ENCODE measurements at regions not wholly inside any gene's neighbourhood (a gene's known extent, or its start where the extent isn't known, plus 50 kb on each side); places are given as distances from the start of the nearest gene placed in this dataset.

GRCh38 chr6:120620900-120621299, 713.4 kb downstream of the TBC1D32 start:
- DNase-seq = no peak

GRCh38 chr6:120615238-120615637, 719.0 kb downstream of the TBC1D32 start:
- DNase-seq = no peak

- DNase-seq = no peak
These were observed 719.6 kb downstream of the TBC1D32 start for GRCh38 chr6:120614723-120615122.

DNA sequence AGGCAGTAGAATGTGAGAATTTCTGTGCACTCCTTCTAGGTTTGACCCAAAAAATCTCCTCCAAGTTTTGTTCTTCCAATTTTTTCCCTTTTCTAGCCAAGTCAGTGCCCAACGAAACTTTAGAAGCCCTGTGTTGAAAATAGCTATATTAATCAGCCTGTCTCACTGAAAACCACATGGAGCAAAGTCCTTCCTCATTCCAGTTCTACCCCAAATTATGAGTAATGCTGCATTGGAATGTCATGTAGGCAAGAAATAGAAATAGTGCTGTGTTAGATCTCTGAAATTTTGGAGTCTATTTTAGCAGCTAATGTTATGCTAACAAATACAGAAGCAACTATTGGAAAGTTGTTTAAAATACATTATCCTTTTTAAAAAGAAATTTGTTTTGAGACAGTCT, 725.5 kb downstream of the TBC1D32 start:
- no peak for DNase-seq

- DNase-seq = no peak
These were observed 727.5 kb downstream of the TBC1D32 start for GRCh38 chr6:120606743-120607142.

GRCh38 chr6:120604510-120604909, 729.8 kb downstream of the TBC1D32 start:
- no peak for DNase-seq

DNA sequence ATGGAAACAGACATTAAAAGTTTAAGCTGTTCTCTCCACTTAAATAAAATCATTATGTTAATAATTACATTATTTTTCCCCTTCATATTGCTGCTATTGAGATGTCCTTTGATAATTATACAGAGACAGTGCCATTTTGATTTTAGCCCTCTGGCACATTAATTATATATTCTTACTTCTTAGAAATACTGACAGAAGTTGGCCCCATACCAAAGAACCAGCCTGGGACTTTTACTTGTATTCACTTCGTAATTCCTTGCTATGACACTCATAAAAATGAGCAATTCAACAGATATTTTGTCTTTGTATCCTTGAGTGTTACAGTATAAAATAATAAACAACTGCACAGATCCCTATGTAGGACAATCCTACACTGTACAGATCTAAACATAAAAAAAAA, 743.7 kb downstream of the TBC1D32 start:
- no peak for DNase-seq

GRCh38 chr6:120588424-120588823, 745.9 kb downstream of the TBC1D32 start:
- DNase-seq = no peak

- no peak for DNase-seq
These were observed 746.9 kb downstream of the TBC1D32 start for GRCh38 chr6:120587381-120587780.

- DNase-seq = no peak
These were observed 750.0 kb downstream of the TBC1D32 start for GRCh38 chr6:120584111-120584760.

DNA sequence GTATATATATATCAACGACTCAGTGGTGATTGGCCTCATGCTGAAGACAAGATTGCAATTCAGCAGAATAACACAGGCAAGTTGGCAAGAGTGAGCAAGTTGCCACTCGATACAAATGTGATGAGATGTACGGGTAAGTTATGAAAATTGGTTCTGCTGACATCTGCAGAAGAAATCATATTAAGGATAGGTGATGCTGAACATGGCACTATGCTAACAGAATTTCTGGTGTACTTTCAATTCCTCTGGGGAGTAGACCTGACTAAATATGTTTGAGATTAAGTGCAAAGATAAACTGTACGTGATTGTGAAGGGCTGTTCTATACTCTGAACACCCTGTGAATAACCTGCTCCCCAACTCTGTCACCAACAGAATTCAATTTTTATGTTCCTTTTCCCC, 758.2 kb downstream of the TBC1D32 start:
- no peak for DNase-seq

DNA sequence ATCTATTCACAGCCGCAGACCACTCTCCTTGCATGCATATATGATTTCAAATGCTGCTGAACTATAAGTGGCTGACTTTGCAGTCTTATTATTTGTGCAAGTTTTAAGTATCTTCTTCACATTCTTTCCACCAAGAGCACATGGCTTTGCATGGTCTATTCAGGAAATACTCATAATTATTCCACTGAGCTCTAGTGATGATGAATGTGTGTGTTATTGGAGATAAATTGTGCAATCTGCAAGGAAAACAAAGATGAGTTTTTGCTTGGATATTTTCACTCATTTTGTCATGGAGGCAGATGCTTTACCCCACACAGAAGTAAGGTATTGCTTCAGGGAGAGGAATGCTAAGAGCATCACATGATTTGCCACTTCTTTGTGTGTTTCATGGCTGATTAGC, 764.6 kb downstream of the TBC1D32 start:
- no peak for DNase-seq

GRCh38 chr6:120564779-120565178, 769.5 kb downstream of the TBC1D32 start:
- no peak for DNase-seq

DNA sequence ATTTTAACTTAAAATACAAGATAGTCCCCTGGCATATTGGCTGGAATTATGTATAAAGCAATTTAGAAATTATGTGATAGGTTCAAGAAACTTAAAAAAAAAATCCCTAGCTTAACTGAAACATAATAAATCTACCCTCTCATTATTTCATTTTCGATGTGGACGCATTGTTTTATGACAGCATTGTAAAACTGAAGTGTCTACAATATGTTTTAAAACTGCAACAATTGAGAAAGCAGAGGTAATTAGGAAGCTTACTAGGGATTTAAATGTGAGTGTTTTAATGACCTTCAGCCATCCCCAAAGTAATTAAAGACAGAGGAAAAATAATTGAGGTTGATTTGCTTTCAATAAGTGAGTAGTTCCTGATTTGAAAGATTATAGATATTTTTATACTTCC, 776.0 kb downstream of the TBC1D32 start:
- no peak for DNase-seq

GRCh38 chr6:120557554-120557953, 776.7 kb downstream of the TBC1D32 start:
- no peak for DNase-seq

GRCh38 chr6:120556491-120556890, 777.8 kb downstream of the TBC1D32 start:
- DNase-seq = no peak

DNA sequence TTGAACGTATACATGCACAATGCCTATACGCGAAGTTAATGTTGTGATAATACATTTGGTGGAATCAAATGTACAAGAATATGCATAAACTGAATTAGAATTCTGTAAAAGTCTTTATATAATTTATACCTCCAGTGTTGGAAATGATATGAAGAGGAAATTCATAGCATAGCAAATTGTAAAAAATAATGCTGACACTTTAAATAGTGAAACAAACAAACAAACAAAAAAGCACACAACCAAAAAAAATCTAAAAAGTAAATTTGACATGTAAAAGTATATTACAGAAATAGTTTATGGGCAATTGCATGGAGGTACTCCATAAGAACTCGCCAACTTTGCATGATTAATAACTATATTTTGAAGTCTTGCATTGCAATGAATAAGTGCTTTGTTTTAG, 780.9 kb downstream of the TBC1D32 start:
- no peak for DNase-seq

- no peak for DNase-seq
These were observed 788.9 kb downstream of the TBC1D32 start for GRCh38 chr6:120545353-120545752.

GRCh38 chr6:120534954-120535353, 799.3 kb downstream of the TBC1D32 start:
- DNase-seq = no peak

- DNase-seq = no peak
These were observed 807.7 kb downstream of the TBC1D32 start for GRCh38 chr6:120526576-120526975.

GRCh38 chr6:120514544-120514943, 819.7 kb downstream of the TBC1D32 start:
- DNase-seq = no peak

DNA sequence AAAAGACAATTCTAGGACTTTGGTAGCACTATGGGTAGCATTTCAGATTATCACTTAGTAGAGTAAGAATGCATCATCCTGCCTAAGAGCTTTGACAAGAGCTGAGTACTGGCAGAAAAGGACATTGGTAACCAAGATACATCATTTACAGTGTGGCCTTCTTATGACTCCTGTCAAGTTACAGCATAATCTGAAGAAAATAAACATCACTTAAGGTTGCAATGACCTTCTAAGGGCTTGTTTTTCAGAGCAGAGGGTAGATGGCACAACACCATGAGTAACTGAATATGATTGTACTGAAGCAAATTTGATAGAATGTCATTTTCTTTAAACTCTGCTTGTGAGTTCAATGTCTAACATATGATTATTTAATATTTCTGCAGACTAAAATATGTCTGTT, 822.6 kb downstream of the TBC1D32 start:
- DNase-seq = no peak

DNA sequence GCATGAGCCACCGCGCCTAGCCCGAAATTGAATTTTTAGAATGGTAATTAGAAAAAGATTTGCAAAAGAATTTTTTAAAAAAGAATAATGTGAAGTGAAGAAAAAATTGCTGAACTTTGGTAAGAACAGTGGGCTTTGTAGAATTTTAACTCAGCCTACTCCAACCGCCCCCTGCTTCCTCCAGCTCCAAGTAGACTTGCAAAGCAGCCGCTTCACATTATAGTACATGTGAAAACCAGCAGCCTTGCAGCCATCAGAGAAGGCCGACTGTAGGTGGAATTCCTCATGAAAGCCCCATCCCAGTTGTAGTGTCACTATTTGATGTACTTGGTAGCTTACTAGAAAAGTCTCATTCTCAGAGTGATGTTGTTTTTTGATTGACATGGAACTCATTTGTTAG, 835.6 kb downstream of the TBC1D32 start:
- no peak for DNase-seq

GRCh38 chr6:120496661-120497060, 837.6 kb downstream of the TBC1D32 start:
- DNase-seq = no peak

DNA sequence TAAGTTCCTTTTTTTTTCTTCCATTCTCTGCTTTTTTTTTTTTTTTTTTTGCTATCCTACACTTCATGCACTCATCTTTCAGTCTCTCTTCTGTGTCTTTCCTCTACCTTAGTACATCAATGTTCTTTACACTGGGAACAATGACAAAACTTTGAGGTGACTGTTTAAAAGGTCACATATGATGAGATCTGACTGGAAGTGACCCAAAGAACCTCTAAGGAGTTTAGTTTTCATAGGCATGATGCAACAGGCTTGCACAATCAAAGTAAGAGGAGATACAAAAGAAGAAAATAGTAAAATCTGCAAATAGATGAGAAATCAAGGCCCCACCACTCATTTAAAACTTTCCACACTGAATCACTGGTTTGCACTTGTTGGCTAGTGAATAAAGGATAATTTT, 840.8 kb downstream of the TBC1D32 start:
- no peak for DNase-seq

GRCh38 chr6:120489941-120490340, 844.3 kb downstream of the TBC1D32 start:
- DNase-seq = no peak

All from right forelimb (tissue), 1 donor.